ENCODE measurements at regions not wholly inside any gene's neighbourhood (a gene's known extent, or its start where the extent isn't known, plus 50 kb on each side); places are given as distances from the start of the nearest gene placed in this dataset.

GRCh38 chr2:57862153-57862552, 184.5 kb upstream of the VRK2 start:
- Histone ChIP-seq H3K9me2 (ENCODE audit: insufficient read depth) (no peaks in the 10 kb centered on the region), H3K27ac (no peak overlapping the region), H3K4me2 (ENCODE audit: unreplicated experiment) (no peak overlapping the region), H3K27me3 (replicated peaks; ENCODE audit: insufficient read depth) (no peaks in the 10 kb centered on the region), H3K9me3 (ENCODE audit: low read depth) (no peaks in the 10 kb centered on the region), H3K4me1 (ENCODE audit: insufficient read depth) (peaks cover 3% of the 10 kb centered on the region; the same call in 1 of the 2 replicates), H3F3A (ENCODE audit: insufficient read depth) (no peaks in the 10 kb centered on the region), H2AFZ (no peak overlapping the region), H4K20me1 (ENCODE audit: insufficient read depth) (no peaks in the 10 kb centered on the region), H3K4me3 (no peak overlapping the region), H3K36me3 (ENCODE audit: low read depth) (no peaks in the 10 kb centered on the region), H3K79me2 (ENCODE audit: insufficient read depth) (no peaks in the 10 kb centered on the region), H3K9ac (no peak overlapping the region)
- TF ChIP-seq EZH2 (IDR thresholded peaks at IDR 0.05; ENCODE audit: insufficient read depth, poor library complexity, severe bottlenecking): no peak
- TF ChIP-seq EZH2phosphoT487 (IDR thresholded peaks at IDR 0.05; ENCODE audit: insufficient read depth, low read depth): no peak
- no peak for DNase-seq
- in situ Hi-C loops (cut with MboI): no loop called here
- 75 to 76% methylated on average over 2 of the region's 2 CpGs for WGBS, 2 experiments (ENCODE audit: low coverage in 1 of 2, low lambda C conversion rate in 2 of 2, missing lambda C conversion rate in 2 of 2)

GRCh38 chr2:57862727-57863126, 183.9 kb upstream of the VRK2 start:
- no peak overlapping the region for H3K4me2 ChIP-seq (ENCODE audit: unreplicated experiment)
- H3F3A ChIP-seq (ENCODE audit: insufficient read depth): no peaks in the 10 kb centered on the region
- no peaks in the 10 kb centered on the region for H3K9me3 ChIP-seq (ENCODE audit: low read depth)
- no peak overlapping the region for H3K9ac ChIP-seq
- no peaks in the 10 kb centered on the region for H3K79me2 ChIP-seq (ENCODE audit: insufficient read depth)
- TF ChIP-seq EZH2phosphoT487 (IDR thresholded peaks at IDR 0.05; ENCODE audit: insufficient read depth, low read depth) (no peak), EZH2 (IDR thresholded peaks at IDR 0.05; ENCODE audit: insufficient read depth, poor library complexity, severe bottlenecking) (no peak)
- H3K9me2 ChIP-seq (ENCODE audit: insufficient read depth): no peaks in the 10 kb centered on the region
- DNase-seq: no peak
- H3K27me3 ChIP-seq (replicated peaks; ENCODE audit: insufficient read depth): no peaks in the 10 kb centered on the region
- H3K36me3 ChIP-seq (ENCODE audit: low read depth): no peaks in the 10 kb centered on the region
- in situ Hi-C loops (cut with MboI): no loop called here
- no peak overlapping the region for H2AFZ ChIP-seq
- H3K27ac ChIP-seq: no peak overlapping the region
- no peaks in the 10 kb centered on the region for H4K20me1 ChIP-seq (ENCODE audit: insufficient read depth)
- no peak overlapping the region for H3K4me3 ChIP-seq
- peaks cover 3% of the 10 kb centered on the region; the same call in 1 of the 2 replicates for H3K4me1 ChIP-seq (ENCODE audit: insufficient read depth)

- Histone ChIP-seq H3K9me2 (ENCODE audit: insufficient read depth) (no peaks in the 10 kb centered on the region), H3K36me3 (ENCODE audit: low read depth) (no peaks in the 10 kb centered on the region), H3K27me3 (replicated peaks; ENCODE audit: insufficient read depth) (no peaks in the 10 kb centered on the region), H3K4me2 (ENCODE audit: unreplicated experiment) (no peak overlapping the region), H4K20me1 (ENCODE audit: insufficient read depth) (no peaks in the 10 kb centered on the region), H3K4me1 (ENCODE audit: insufficient read depth) (peaks cover 3% of the 10 kb centered on the region; the same call in 1 of the 2 replicates), H3K4me3 (no peak overlapping the region), H3K9me3 (ENCODE audit: low read depth) (no peaks in the 10 kb centered on the region), H3K9ac (no peak overlapping the region), H3K27ac (no peak overlapping the region), H3F3A (ENCODE audit: insufficient read depth) (no peaks in the 10 kb centered on the region), H2AFZ (no peak overlapping the region), H3K79me2 (ENCODE audit: insufficient read depth) (no peaks in the 10 kb centered on the region)
- TF ChIP-seq EZH2 (IDR thresholded peaks at IDR 0.05; ENCODE audit: insufficient read depth, poor library complexity, severe bottlenecking) (no peak), EZH2phosphoT487 (IDR thresholded peaks at IDR 0.05; ENCODE audit: insufficient read depth, low read depth) (no peak)
- no peak for DNase-seq
- in situ Hi-C loops (cut with MboI): no loop called here
- 77 to 82% methylated on average over 2 of the region's 2 CpGs for WGBS, 2 experiments (ENCODE audit: low coverage in 1 of 2, low lambda C conversion rate in 2 of 2, missing lambda C conversion rate in 2 of 2)
These were observed 181.7 kb upstream of the VRK2 start for GRCh38 chr2:57864926-57865325.

GRCh38 chr2:57867730-57868129, 178.9 kb upstream of the VRK2 start:
- Histone ChIP-seq H3K9ac (no peak overlapping the region), H3K4me1 (ENCODE audit: insufficient read depth) (no peaks in the 10 kb centered on the region), H3K79me2 (ENCODE audit: insufficient read depth) (no peaks in the 10 kb centered on the region), H3K27ac (no peak overlapping the region), H3K27me3 (replicated peaks; ENCODE audit: insufficient read depth) (no peaks in the 10 kb centered on the region), H3K4me2 (ENCODE audit: unreplicated experiment) (no peak overlapping the region), H3F3A (ENCODE audit: insufficient read depth) (no peaks in the 10 kb centered on the region), H2AFZ (no peak overlapping the region), H3K36me3 (ENCODE audit: low read depth) (no peaks in the 10 kb centered on the region), H3K9me2 (ENCODE audit: insufficient read depth) (no peaks in the 10 kb centered on the region), H3K4me3 (no peak overlapping the region), H3K9me3 (ENCODE audit: low read depth) (no peaks in the 10 kb centered on the region), H4K20me1 (ENCODE audit: insufficient read depth) (no peaks in the 10 kb centered on the region)
- in situ Hi-C loops (cut with MboI): no loop called here
- WGBS, 2 experiments (ENCODE audit: low coverage in 1 of 2, low lambda C conversion rate in 2 of 2, missing lambda C conversion rate in 2 of 2): 62 to 74% methylated on average over 3 of the region's 3 CpGs
- no peak for TF ChIP-seq EZH2phosphoT487 (IDR thresholded peaks at IDR 0.05; ENCODE audit: insufficient read depth, low read depth)
- TF ChIP-seq EZH2 (IDR thresholded peaks at IDR 0.05; ENCODE audit: insufficient read depth, poor library complexity, severe bottlenecking): no peak
- no peak for DNase-seq

- Histone ChIP-seq H3K4me2 (ENCODE audit: unreplicated experiment) (no peak overlapping the region), H3K27ac (no peak overlapping the region), H2AFZ (no peak overlapping the region), H3K4me3 (no peak overlapping the region), H3F3A (ENCODE audit: insufficient read depth) (no peaks in the 10 kb centered on the region), H4K20me1 (ENCODE audit: insufficient read depth) (no peaks in the 10 kb centered on the region), H3K27me3 (replicated peaks; ENCODE audit: insufficient read depth) (no peaks in the 10 kb centered on the region), H3K9me3 (ENCODE audit: low read depth) (no peaks in the 10 kb centered on the region), H3K79me2 (ENCODE audit: insufficient read depth) (no peaks in the 10 kb centered on the region), H3K9me2 (ENCODE audit: insufficient read depth) (no peaks in the 10 kb centered on the region), H3K36me3 (ENCODE audit: low read depth) (no peaks in the 10 kb centered on the region), H3K4me1 (ENCODE audit: insufficient read depth) (no peaks in the 10 kb centered on the region), H3K9ac (no peak overlapping the region)
- DNase-seq: no peak
- in situ Hi-C loops (cut with MboI): no loop called here
- TF ChIP-seq EZH2phosphoT487 (IDR thresholded peaks at IDR 0.05; ENCODE audit: insufficient read depth, low read depth): no peak
These were observed 177.9 kb upstream of the VRK2 start for GRCh38 chr2:57868619-57869139.

Measured in GM23248 (cell line).